BE2C (cell line): ENCODE measurements at regions not wholly inside any gene's neighbourhood (a gene's known extent, or its start where the extent isn't known, plus 50 kb on each side); places are given as distances from the start of the nearest gene placed in this dataset.

Source experiments
- DNase-seq: peaks from one replicate; pipeline ENCODE4 v3.0.0-alpha.2; 2020
- H3K27me3 ChIP-seq: fragments of 250-450 bp; sonication (Bioruptor Pico); 2 replicates; pipeline ENCODE4 v1.5.1; 2020; ENCODE audit warnings: mild to moderate bottlenecking
- H3K36me3 ChIP-seq: fragments of 250-450 bp; sonication (Bioruptor Pico); 2 replicates; pipeline ENCODE4 v1.5.1; 2020; ENCODE audit warnings: mild to moderate bottlenecking
- H3K4me1 ChIP-seq: fragments of 250-450 bp; sonication (Bioruptor Pico); 2 replicates; pipeline ENCODE4 v1.5.1; 2020
- H3K4me3 ChIP-seq: 2 replicates; pipeline ENCODE4 v1.5.1; 2011; ENCODE audit warnings: low read depth, low read length
- H3K9me3 ChIP-seq: fragments of 250-450 bp; sonication (Bioruptor Pico); 2 replicates; pipeline ENCODE4 v1.5.1; 2020
- CTCF ChIP-seq: IDR thresholded peaks from 2 replicates; pipeline ENCODE4 v1.5.1; 2012; ENCODE audit warnings: mild to moderate bottlenecking, low read depth, low read length

- H3K9me3 ChIP-seq: no peaks in the 10 kb centered on the region; the same call in 1 of the 2 replicates
- H3K27me3 ChIP-seq: no peaks in the 10 kb centered on the region
- no peak for TF ChIP-seq CTCF
- H3K4me1 ChIP-seq: no peaks in the 10 kb centered on the region
- H3K4me3 ChIP-seq: no peak overlapping the region
- DNase-seq: no peak
- H3K36me3 ChIP-seq: no peaks in the 10 kb centered on the region
Observed at GRCh38 chr11:128212324-128212723, 375.0 kb downstream of the ETS1 start.

GRCh38 chr11:128210148-128210940, 377.0 kb downstream of the ETS1 start:
- Histone ChIP-seq H3K4me3 (no peak overlapping the region), H3K9me3 (no peaks in the 10 kb centered on the region; the same call in 1 of the 2 replicates), H3K36me3 (no peaks in the 10 kb centered on the region), H3K4me1 (no peaks in the 10 kb centered on the region), H3K27me3 (no peaks in the 10 kb centered on the region)
- DNase-seq: no peak
- TF ChIP-seq CTCF: no peak

- no peak for DNase-seq
- Histone ChIP-seq H3K4me3 (no peak overlapping the region), H3K9me3 (no peaks in the 10 kb centered on the region; the same call in 1 of the 2 replicates), H3K27me3 (no peaks in the 10 kb centered on the region), H3K4me1 (no peaks in the 10 kb centered on the region), H3K36me3 (no peaks in the 10 kb centered on the region)
- TF ChIP-seq CTCF: no peak
Observed at GRCh38 chr11:128209138-128209435, 378.3 kb downstream of the ETS1 start.

- H3K9me3 ChIP-seq: no peaks in the 10 kb centered on the region; the same call in 1 of the 2 replicates
- TF ChIP-seq CTCF: no peak
- no peaks in the 10 kb centered on the region for H3K27me3 ChIP-seq
- H3K4me3 ChIP-seq: no peak overlapping the region
- H3K4me1 ChIP-seq: no peaks in the 10 kb centered on the region
- no peaks in the 10 kb centered on the region for H3K36me3 ChIP-seq
- DNase-seq: no peak
Observed at GRCh38 chr11:128208329-128209137, 378.8 kb downstream of the ETS1 start.

- H3K4me1 ChIP-seq: no peaks in the 10 kb centered on the region
- H3K27me3 ChIP-seq: no peaks in the 10 kb centered on the region
- no peaks in the 10 kb centered on the region; the same call in 1 of the 2 replicates for H3K9me3 ChIP-seq
- no peak for DNase-seq
- H3K4me3 ChIP-seq: no peak overlapping the region
- no peaks in the 10 kb centered on the region for H3K36me3 ChIP-seq
- TF ChIP-seq CTCF: no peak
Observed at GRCh38 chr11:128207861-128208321, 379.5 kb downstream of the ETS1 start.

GRCh38 chr11:128206461-128206860, 380.9 kb downstream of the ETS1 start:
- no peaks in the 10 kb centered on the region for H3K4me1 ChIP-seq
- no peak overlapping the region for H3K4me3 ChIP-seq
- H3K36me3 ChIP-seq: no peaks in the 10 kb centered on the region

More at GRCh38 chr11:128206461-128206860, 380.9 kb downstream of the ETS1 start:
- Histone ChIP-seq H3K9me3 (no peaks in the 10 kb centered on the region; the same call in 1 of the 2 replicates), H3K27me3 (no peaks in the 10 kb centered on the region)
- no peak for DNase-seq
- TF ChIP-seq CTCF: no peak
